IMR-90 (cell line): ENCODE measurements at regions not wholly inside any gene's neighbourhood (a gene's known extent, or its start where the extent isn't known, plus 50 kb on each side); places are given as distances from the start of the nearest gene placed in this dataset.

Experiments used
- ATAC-seq: fragments of 200-7000 bp; cut with Tn5 transposase; 2 replicates; pipeline ENCODE4 v1.9.1; 2020; ENCODE audit warnings: low read depth, mild to moderate bottlenecking, moderate library complexity
- BruUV-seq: library from RNA; stranded (reverse); fragments of 400-500 nt; replicated peaks from 2 replicates; lab custom pipeline; 2021; lab: Mats Ljungman, UMichigan
- CTCF ChIA-PET: fragments of 300-600 bp; formaldehyde crosslinking; extraction: SDS; loops from one replicate; lab custom pipeline; 2021; ENCODE audit warnings: antibody characterized with exemption; lab: Yijun Ruan, JAX
- POLR2A ChIA-PET: fragments of 300-600 bp; sonication (Branson Sonifier 250); formaldehyde crosslinking; loops from one replicate; lab custom pipeline; 2022; ENCODE audit warnings: antibody characterized with exemption; ENCODE audit not compliant: unreplicated experiment; lab: Charles Lee
- DNase-seq: peaks from one replicate; pipeline ENCODE4 v3.0.0; 2013
- H2AFZ ChIP-seq: replicated peaks from 2 replicates; pipeline ENCODE3; 2013; ENCODE audit warnings: low read length, mild to moderate bottlenecking; ENCODE audit not compliant: poor library complexity
- H2AK5ac ChIP-seq: 2 replicates; pipeline ENCODE4 v1.6.1; 2013; ENCODE audit warnings: low read depth, low read length, inconsistent platforms
- H2AK9ac ChIP-seq: replicated peaks from 2 replicates; pipeline ENCODE3; 2013; ENCODE audit warnings: mild to moderate bottlenecking, low read depth, low read length, moderate library complexity; ENCODE audit not compliant: poor library complexity
- H2BK120ac ChIP-seq: 2 replicates; pipeline ENCODE4 v1.6.1; 2013; ENCODE audit warnings: low read depth, low read length, inconsistent platforms
- H2BK15ac ChIP-seq: 3 replicates; pipeline ENCODE4 v1.6.1; 2013; ENCODE audit warnings: low read depth, low read length, inconsistent platforms
- H2BK20ac ChIP-seq: 2 replicates; pipeline ENCODE4 v1.6.1; 2013; ENCODE audit warnings: low read depth, mild to moderate bottlenecking, inconsistent platforms, low read length, moderate library complexity
- H2BK5ac ChIP-seq: 2 replicates; pipeline ENCODE4 v1.6.1; 2013; ENCODE audit warnings: mild to moderate bottlenecking, low read depth, low read length, inconsistent platforms; ENCODE audit not compliant: poor library complexity, severe bottlenecking
- H3K14ac ChIP-seq: replicated peaks from 2 replicates; pipeline ENCODE4 v1.6.1; 2013; ENCODE audit warnings: low read depth, low read length, inconsistent platforms
- H3K18ac ChIP-seq: 2 replicates; pipeline ENCODE4 v1.6.1; 2013; ENCODE audit warnings: low read depth, low read length, control low read depth
- H3K23ac ChIP-seq: 2 replicates; pipeline ENCODE4 v1.6.1; 2013; ENCODE audit warnings: low read depth, low read length, inconsistent platforms
- H3K27ac ChIP-seq: 2 replicates; pipeline ENCODE4 v1.5.1; 2013; ENCODE audit warnings: mild to moderate bottlenecking, control low read depth, low read length; ENCODE audit not compliant: insufficient read depth
- H3K27me3 ChIP-seq: 2 replicates; pipeline ENCODE4 v1.6.1; 2013; ENCODE audit warnings: low read length; ENCODE audit not compliant: control insufficient read depth, insufficient read depth
- H3K36me3 ChIP-seq: 2 replicates; pipeline ENCODE4 v1.6.1; 2013; ENCODE audit warnings: low read length, mixed read lengths; ENCODE audit not compliant: control insufficient read depth, insufficient read depth
- H3K4ac ChIP-seq: 2 replicates; pipeline ENCODE4 v1.6.1; 2013; ENCODE audit warnings: low read depth, low read length, inconsistent platforms
- H3K4me1 ChIP-seq: 2 replicates; pipeline ENCODE4 v1.6.1; 2013; ENCODE audit warnings: low read length, mixed read lengths; ENCODE audit not compliant: control insufficient read depth, insufficient read depth
- H3K4me2 ChIP-seq: 2 replicates; pipeline ENCODE4 v1.6.1; 2013; ENCODE audit warnings: low read depth, mild to moderate bottlenecking, control low read depth, low read length, moderate library complexity
- H3K4me3 ChIP-seq: 2 replicates; pipeline ENCODE4 v1.5.1; 2013; ENCODE audit warnings: low read depth, mild to moderate bottlenecking, control low read depth, low read length, moderate library complexity; ENCODE audit not compliant: insufficient read depth
- H3K56ac ChIP-seq: 2 replicates; pipeline ENCODE4 v1.6.1; 2013; ENCODE audit warnings: low read length, inconsistent platforms; ENCODE audit not compliant: insufficient read depth; ENCODE audit errors: extremely low read depth
- H3K79me1 ChIP-seq, 2 experiments: 2 replicates each; pipeline ENCODE4 v1.6.1; 2013; ENCODE audit warnings: low read length in 2 of 2, inconsistent platforms in 1 of 2, low read depth in 1 of 2
- H3K9ac ChIP-seq: 2 replicates; pipeline ENCODE4 v1.6.1; 2013; ENCODE audit warnings: low read depth, low read length, control low read depth
- H3K9me1 ChIP-seq: 2 replicates; pipeline ENCODE4 v1.6.1; 2013; ENCODE audit warnings: low read length, inconsistent platforms; ENCODE audit not compliant: insufficient read depth
- H3K9me3 ChIP-seq: 2 replicates; pipeline ENCODE4 v1.6.1; 2013; ENCODE audit warnings: low read length; ENCODE audit not compliant: control insufficient read depth, insufficient read depth
- H4K20me1 ChIP-seq: 2 replicates; pipeline ENCODE4 v1.6.1; 2013; ENCODE audit warnings: low read length, inconsistent platforms; ENCODE audit not compliant: insufficient read depth
- H4K5ac ChIP-seq: 2 replicates; pipeline ENCODE4 v1.6.1; 2013; ENCODE audit warnings: mild to moderate bottlenecking, low read depth, low read length, control low read depth
- H4K8ac ChIP-seq, 2 experiments: 2 replicates each; pipeline ENCODE4 v1.6.1; 2013; ENCODE audit warnings: low read depth in 2 of 2, low read length in 2 of 2, control low read depth in 1 of 2, inconsistent platforms in 1 of 2
- H4K91ac ChIP-seq: 2 replicates; pipeline ENCODE4 v1.6.1; 2013; ENCODE audit warnings: low read depth, low read length, inconsistent platforms; ENCODE audit not compliant: insufficient read depth
- BHLHE40 ChIP-seq: fragments of 150-350 bp; IDR thresholded peaks from 2 replicates; pipeline ENCODE4 v1.6.1; 2016; ENCODE audit warnings: mild to moderate bottlenecking, low read depth, low read length
- CEBPB ChIP-seq: IDR thresholded peaks from 2 replicates; pipeline ENCODE4 v1.6.1; 2012; ENCODE audit warnings: low read depth, low read length, improper control_type of control experiment
- CHD1 ChIP-seq: IDR thresholded peaks from 2 replicates; pipeline ENCODE4 v1.6.1; 2012; ENCODE audit warnings: low read depth, low read length, improper control_type of control experiment
- CTCF ChIP-seq: conservative IDR thresholded peaks from 2 replicates; pipeline ENCODE4 v1.5.1; 2012; ENCODE audit warnings: mild to moderate bottlenecking, low read depth, low read length, improper control_type of control experiment
- ELK1 ChIP-seq: fragments of 150-350 bp; IDR thresholded peaks from 2 replicates; pipeline ENCODE4 v1.6.1; 2016; ENCODE audit warnings: low read depth, mild to moderate bottlenecking, low read length, moderate library complexity, borderline replicate concordance
- FOS ChIP-seq: fragments of 150-350 bp; IDR thresholded peaks from 2 replicates; pipeline ENCODE4 v1.6.1; 2016; ENCODE audit warnings: low read depth, low read length
- MAFK ChIP-seq: IDR thresholded peaks from 2 replicates; pipeline ENCODE4 v1.6.1; 2012; ENCODE audit warnings: low read depth, low read length, improper control_type of control experiment
- MAZ ChIP-seq: IDR thresholded peaks from 2 replicates; pipeline ENCODE4 v1.6.1; 2012; ENCODE audit warnings: low read depth, mild to moderate bottlenecking, low read length, improper control_type of control experiment, moderate library complexity, borderline replicate concordance
- MXI1 ChIP-seq: IDR thresholded peaks from 2 replicates; pipeline ENCODE4 v1.6.1; 2012; ENCODE audit warnings: low read depth, mild to moderate bottlenecking, low read length, moderate library complexity, borderline replicate concordance
- NFE2L2 ChIP-seq: fragments of 150-350 bp; IDR thresholded peaks from 2 replicates; pipeline ENCODE4 v1.6.1; 2016; ENCODE audit warnings: low read depth, mild to moderate bottlenecking, low read length
- POLR2A ChIP-seq: IDR thresholded peaks from 2 replicates; pipeline ENCODE4 v1.6.1; 2012; ENCODE audit warnings: mild to moderate bottlenecking, low read depth, low read length
- RAD21 ChIP-seq: IDR thresholded peaks from 2 replicates; pipeline ENCODE4 v1.6.1; 2012; ENCODE audit warnings: low read length, improper control_type of control experiment
- RCOR1 ChIP-seq: IDR thresholded peaks from 2 replicates; pipeline ENCODE4 v1.6.1; 2012; ENCODE audit warnings: mild to moderate bottlenecking, low read length, improper control_type of control experiment; ENCODE audit not compliant: insufficient replicate concordance
- RFX5 ChIP-seq: IDR thresholded peaks from 2 replicates; pipeline ENCODE4 v1.8.0; 2012; ENCODE audit warnings: low read depth, mild to moderate bottlenecking, low read length, moderate library complexity
- SMC3 ChIP-seq: fragments of 150-350 bp; IDR thresholded peaks from 2 replicates; pipeline ENCODE4 v1.6.1; 2016; ENCODE audit warnings: low read depth, mild to moderate bottlenecking, antibody characterized with exemption, low read length, moderate library complexity
- USF2 ChIP-seq: fragments of 150-350 bp; IDR thresholded peaks from 2 replicates; pipeline ENCODE4 v1.6.1; 2017; ENCODE audit warnings: mild to moderate bottlenecking, antibody characterized with exemption, low read length, low read depth
- WGBS, 2 experiments: methylation state at CpG; one replicate each; pipeline versions ENCODE4 v1.1.5 to v1.1.7; 2013; ENCODE audit warnings: missing lambda C conversion rate in 2 of 2; ENCODE audit not compliant: insufficient read length in 1 of 2; ENCODE audit errors: extremely low coverage in 2 of 2; 5-methylcytosine and 5-hydroxymethylcytosine counted together
- dilution Hi-C: fragments of 300-500 bp; cut with HindIII; formaldehyde crosslinking; loops from one replicate; pipeline ENCODE4 v1.14.3; 2018; ENCODE audit warnings: low sequenced_read_pairs; ENCODE audit not compliant: unreplicated experiment
- in situ Hi-C: fragments of 300-500 bp; cut with MboI; formaldehyde crosslinking; loops from 3 replicates; pipeline ENCODE4 v1.14.3; 2019; ENCODE audit warnings: low sequenced_read_pairs, inconsistent platforms, mixed read lengths
- intact Hi-C: fragments of 100-400 bp; cut with micrococcal nuclease; formaldehyde crosslinking; loops from 2 replicates; pipeline ENCODE4 v1.10.0; 2022

GRCh38 chr10:4543938-4544533, 282.0 kb upstream of the AKR1E2 start:
- H3K27me3 ChIP-seq: no peaks in the 10 kb centered on the region
- no peak overlapping the region for H4K5ac ChIP-seq
- CTCF ChIA-PET: no interaction called here
- H3K9me3 ChIP-seq: no peaks in the 10 kb centered on the region
- H3K4me3 ChIP-seq: no peak overlapping the region
- H3K4ac ChIP-seq: no peak overlapping the region
- POLR2A ChIA-PET: no interaction called here
- H3K14ac ChIP-seq: no peak overlapping the region
- H2AK5ac ChIP-seq: no peak overlapping the region
- no peak overlapping the region for H3K9ac ChIP-seq
- H3K23ac ChIP-seq: no peak overlapping the region
- ATAC-seq: no peak
- H3K4me1 ChIP-seq: no peaks in the 10 kb centered on the region
- in situ Hi-C loops (no loop called here), dilution Hi-C loops (no loop called here), intact Hi-C loops (no loop called here)
- BruUV-seq: no TSS peak
- H2BK15ac ChIP-seq: no peak overlapping the region
- DNase-seq: no peak
- no peak overlapping the region for H3K56ac ChIP-seq
- H3K36me3 ChIP-seq: no peaks in the 10 kb centered on the region
- H4K8ac ChIP-seq: no peak overlapping the region
- H2BK120ac ChIP-seq: no peak overlapping the region
- no CpG with 5 or more reads among the region's 7 CpGs for WGBS, 2 experiments
- H2BK20ac ChIP-seq: no peak overlapping the region
- no peak overlapping the region for H2AFZ ChIP-seq
- H2AK9ac ChIP-seq: no peak overlapping the region
- H3K27ac ChIP-seq: no peak overlapping the region
- no peak overlapping the region for H2BK5ac ChIP-seq
- no peak overlapping the region for H4K91ac ChIP-seq
- TF ChIP-seq RFX5 (no peak), MXI1 (no peak), ELK1 (no peak), POLR2A (no peak), BHLHE40 (no peak), USF2 (no peak), CHD1 (no peak), FOS (no peak), CEBPB (no peak), CTCF (no peak), MAZ (no peak), RAD21 (no peak), RCOR1 (no peak), SMC3 (no peak), NFE2L2 (no peak), MAFK (no peak)
- no peaks in the 10 kb centered on the region for H4K20me1 ChIP-seq
- peaks cover 7% of the 10 kb centered on the region for H3K9me1 ChIP-seq
- no peaks in the 10 kb centered on the region for H3K79me1 ChIP-seq
- H3K18ac ChIP-seq: no peak overlapping the region
- no peak overlapping the region for H3K4me2 ChIP-seq
